ENCODE measurements at regions not wholly inside any gene's neighbourhood (a gene's known extent, or its start where the extent isn't known, plus 50 kb on each side); places are given as distances from the start of the nearest gene placed in this dataset.

GRCh38 chr9:16090907-16091629 is 538.2 kb downstream of the CCDC171 start:
- TF ChIP-seq, protein P1, sequence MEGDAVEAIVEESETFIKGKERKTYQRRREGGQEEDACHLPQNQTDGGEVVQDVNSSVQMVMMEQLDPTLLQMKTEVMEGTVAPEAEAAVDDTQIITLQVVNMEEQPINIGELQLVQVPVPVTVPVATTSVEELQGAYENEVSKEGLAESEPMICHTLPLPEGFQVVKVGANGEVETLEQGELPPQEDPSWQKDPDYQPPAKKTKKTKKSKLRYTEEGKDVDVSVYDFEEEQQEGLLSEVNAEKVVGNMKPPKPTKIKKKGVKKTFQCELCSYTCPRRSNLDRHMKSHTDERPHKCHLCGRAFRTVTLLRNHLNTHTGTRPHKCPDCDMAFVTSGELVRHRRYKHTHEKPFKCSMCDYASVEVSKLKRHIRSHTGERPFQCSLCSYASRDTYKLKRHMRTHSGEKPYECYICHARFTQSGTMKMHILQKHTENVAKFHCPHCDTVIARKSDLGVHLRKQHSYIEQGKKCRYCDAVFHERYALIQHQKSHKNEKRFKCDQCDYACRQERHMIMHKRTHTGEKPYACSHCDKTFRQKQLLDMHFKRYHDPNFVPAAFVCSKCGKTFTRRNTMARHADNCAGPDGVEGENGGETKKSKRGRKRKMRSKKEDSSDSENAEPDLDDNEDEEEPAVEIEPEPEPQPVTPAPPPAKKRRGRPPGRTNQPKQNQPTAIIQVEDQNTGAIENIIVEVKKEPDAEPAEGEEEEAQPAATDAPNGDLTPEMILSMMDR (conservative IDR thresholded peaks at IDR 0.05) = no peak
- H3K4me1 Mint-ChIP-seq = peaks cover 38% of the 10 kb centered on the region
- no peaks in the 10 kb centered on the region for H3K36me3 Mint-ChIP-seq (ENCODE audit: low read depth)
- H3K4me3 Mint-ChIP-seq = no peak overlapping the region
- Histone ChIP-seq H3K27ac (ENCODE audit: low read depth, low read length) (no peak overlapping the region), H3K9ac (ENCODE audit: extremely low read depth, low read length, poor library complexity, severe bottlenecking) (no peak overlapping the region), H3K36me3 (ENCODE audit: control insufficient read depth, insufficient read depth, low read length) (no peaks in the 10 kb centered on the region), H3K27me3 (ENCODE audit: control insufficient read depth, insufficient read depth, low read length, poor library complexity, severe bottlenecking) (no peaks in the 10 kb centered on the region), H3K9me3 (ENCODE audit: control insufficient read depth, low read length) (peaks cover 9% of the 10 kb centered on the region), H3K4me3 (ENCODE audit: low read length) (no peak overlapping the region), H3K4me1 (ENCODE audit: control insufficient read depth, insufficient read depth, low read length) (peaks cover 10% of the 10 kb centered on the region)
- DNase-seq = peak; percentile 65
- peaks cover 40% of the 10 kb centered on the region for H3K9me3 Mint-ChIP-seq
- no peaks in the 10 kb centered on the region for H3K27me3 Mint-ChIP-seq (ENCODE audit: insufficient read depth)
- 74 to 94% methylated on average over 2 to 3 of the region's 3 CpGs for WGBS, 2 experiments (ENCODE audit: insufficient coverage in 1 of 2, insufficient read length in 1 of 2)
- peak overlapping the region; percentile 32 for H3K27ac Mint-ChIP-seq

- H3K27me3 Mint-ChIP-seq (ENCODE audit: insufficient read depth) = no peaks in the 10 kb centered on the region
- WGBS, 2 experiments (ENCODE audit: insufficient coverage in 1 of 2, insufficient read length in 1 of 2) = 92 to 95% methylated on average over 6 to 12 of the region's 12 CpGs
These were observed 539.6 kb downstream of the CCDC171 start for GRCh38 chr9:16092142-16093091.

DNA sequence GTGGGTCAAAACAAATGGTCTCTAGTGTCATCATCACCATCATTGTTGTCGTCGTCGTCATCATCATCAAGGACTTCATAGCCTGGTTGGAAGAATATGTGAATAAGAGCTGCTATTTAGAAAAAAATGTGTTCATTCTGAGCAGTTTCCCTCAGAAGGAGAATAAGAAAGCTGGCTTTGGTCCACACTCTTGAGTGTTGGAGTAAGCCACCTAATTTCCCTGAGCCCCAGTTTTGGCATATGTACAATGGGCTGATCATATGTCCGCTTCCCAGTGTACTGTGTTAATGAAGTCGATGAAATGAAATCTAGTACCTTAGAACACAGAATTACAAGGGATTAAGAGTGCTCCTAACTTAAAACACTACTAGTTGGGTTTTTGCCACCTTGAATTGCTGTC is 545.5 kb downstream of the CCDC171 start:
- no peaks in the 10 kb centered on the region for H3K36me3 Mint-ChIP-seq (ENCODE audit: low read depth)
- TF ChIP-seq, protein P1 (conservative IDR thresholded peaks at IDR 0.05) = no peak
- H3K9me3 Mint-ChIP-seq = no peaks in the 10 kb centered on the region

More at GRCh38 chr9:16092142-16093091, 539.6 kb downstream of the CCDC171 start:
- Mint-ChIP-seq H3K36me3 (ENCODE audit: low read depth) (no peaks in the 10 kb centered on the region), H3K9me3 (peaks cover 31% of the 10 kb centered on the region), H3K4me3 (no peak overlapping the region), H3K4me1 (peaks cover 37% of the 10 kb centered on the region), H3K27ac (peak overlapping the region; percentile 58)
- no peak overlapping the region for H3K27ac ChIP-seq (ENCODE audit: low read depth, low read length)
- H3K4me1 ChIP-seq (ENCODE audit: control insufficient read depth, insufficient read depth, low read length) = peaks cover 10% of the 10 kb centered on the region
- DNase-seq = peak; percentile 53
- no peaks in the 10 kb centered on the region for H3K27me3 ChIP-seq (ENCODE audit: control insufficient read depth, insufficient read depth, low read length, poor library complexity, severe bottlenecking)
- TF ChIP-seq, protein P1 (conservative IDR thresholded peaks at IDR 0.05) = no peak
- no peak overlapping the region for H3K9ac ChIP-seq (ENCODE audit: extremely low read depth, low read length, poor library complexity, severe bottlenecking)
- no peak overlapping the region for H3K4me3 ChIP-seq (ENCODE audit: low read length)
- H3K36me3 ChIP-seq (ENCODE audit: control insufficient read depth, insufficient read depth, low read length) = no peaks in the 10 kb centered on the region
- peaks cover 9% of the 10 kb centered on the region for H3K9me3 ChIP-seq (ENCODE audit: control insufficient read depth, low read length)

More for the DNA sequence above, 545.5 kb downstream of the CCDC171 start:
- no peaks in the 10 kb centered on the region for H3K27me3 ChIP-seq (ENCODE audit: control insufficient read depth, insufficient read depth, low read length, poor library complexity, severe bottlenecking)
- H3K4me3 Mint-ChIP-seq = no peak overlapping the region
- H3K27ac Mint-ChIP-seq = no peak overlapping the region
- no peaks in the 10 kb centered on the region for H3K27me3 Mint-ChIP-seq (ENCODE audit: insufficient read depth)
- no peak overlapping the region for H3K4me3 ChIP-seq (ENCODE audit: low read length)
- 91 to 100% methylated on average over 4 to 5 of the region's 5 CpGs for WGBS, 2 experiments (ENCODE audit: insufficient coverage in 1 of 2, insufficient read length in 1 of 2)
- no peak overlapping the region for H3K27ac ChIP-seq (ENCODE audit: low read depth, low read length)
- no peaks in the 10 kb centered on the region for H3K9me3 ChIP-seq (ENCODE audit: control insufficient read depth, low read length)
- no peaks in the 10 kb centered on the region for H3K36me3 ChIP-seq (ENCODE audit: control insufficient read depth, insufficient read depth, low read length)
- no peak overlapping the region for H3K9ac ChIP-seq (ENCODE audit: extremely low read depth, low read length, poor library complexity, severe bottlenecking)
- no peak for DNase-seq
- H3K4me1 Mint-ChIP-seq = peaks cover 27% of the 10 kb centered on the region
- H3K4me1 ChIP-seq (ENCODE audit: control insufficient read depth, insufficient read depth, low read length) = peaks cover 30% of the 10 kb centered on the region
